GM12864 (cell line): ENCODE measurements at regions not wholly inside any gene's neighbourhood (a gene's known extent, or its start where the extent isn't known, plus 50 kb on each side); places are given as distances from the start of the nearest gene placed in this dataset.
"Not testable (repeated sequence)": the region's sequence is repeated elsewhere in the genome, so short reads cannot be mapped to it uniquely, and the experiment has no call there.

ENCODE experiments used
- DNase-seq: peaks from one replicate; pipeline ENCODE4 v3.0.0-alpha.2; 2011; ENCODE audit warnings: low read depth
- H3K4me3 ChIP-seq: 2 replicates; pipeline ENCODE4 v1.5.1; 2011; ENCODE audit warnings: mild to moderate bottlenecking, low read depth, low read length, control low read depth
- TF ChIP-seq, protein P1 (sequence below): IDR thresholded peaks from 2 replicates; pipeline ENCODE4 v1.5.1; 2011; ENCODE audit warnings: low read depth, mild to moderate bottlenecking, moderate library complexity, low read length, control low read depth, inconsistent platforms; ENCODE audit errors: missing control alignments

DNA sequence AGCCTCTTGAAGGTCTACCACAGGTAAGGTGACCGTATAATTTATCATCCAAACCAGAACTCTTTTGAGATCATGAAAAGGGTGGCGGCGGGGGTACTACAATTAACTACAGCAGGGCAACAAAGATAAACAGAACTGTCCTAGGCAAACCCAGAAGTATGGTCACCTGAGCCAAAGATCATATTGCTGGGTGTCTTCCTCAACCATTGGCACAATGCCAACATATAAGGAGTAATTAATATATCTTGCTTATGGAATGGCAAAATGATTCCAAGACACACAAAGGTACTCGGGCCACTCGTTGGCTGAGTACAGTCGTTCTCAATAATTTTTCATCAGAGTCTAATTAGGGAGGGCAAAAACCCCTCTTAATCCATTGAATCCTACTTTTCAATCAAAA is 273.3 kb downstream of the QDPR start:
- no peak for DNase-seq
- TF ChIP-seq, protein P1, sequence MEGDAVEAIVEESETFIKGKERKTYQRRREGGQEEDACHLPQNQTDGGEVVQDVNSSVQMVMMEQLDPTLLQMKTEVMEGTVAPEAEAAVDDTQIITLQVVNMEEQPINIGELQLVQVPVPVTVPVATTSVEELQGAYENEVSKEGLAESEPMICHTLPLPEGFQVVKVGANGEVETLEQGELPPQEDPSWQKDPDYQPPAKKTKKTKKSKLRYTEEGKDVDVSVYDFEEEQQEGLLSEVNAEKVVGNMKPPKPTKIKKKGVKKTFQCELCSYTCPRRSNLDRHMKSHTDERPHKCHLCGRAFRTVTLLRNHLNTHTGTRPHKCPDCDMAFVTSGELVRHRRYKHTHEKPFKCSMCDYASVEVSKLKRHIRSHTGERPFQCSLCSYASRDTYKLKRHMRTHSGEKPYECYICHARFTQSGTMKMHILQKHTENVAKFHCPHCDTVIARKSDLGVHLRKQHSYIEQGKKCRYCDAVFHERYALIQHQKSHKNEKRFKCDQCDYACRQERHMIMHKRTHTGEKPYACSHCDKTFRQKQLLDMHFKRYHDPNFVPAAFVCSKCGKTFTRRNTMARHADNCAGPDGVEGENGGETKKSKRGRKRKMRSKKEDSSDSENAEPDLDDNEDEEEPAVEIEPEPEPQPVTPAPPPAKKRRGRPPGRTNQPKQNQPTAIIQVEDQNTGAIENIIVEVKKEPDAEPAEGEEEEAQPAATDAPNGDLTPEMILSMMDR: no peak
- H3K4me3 ChIP-seq: no peak overlapping the region

DNA sequence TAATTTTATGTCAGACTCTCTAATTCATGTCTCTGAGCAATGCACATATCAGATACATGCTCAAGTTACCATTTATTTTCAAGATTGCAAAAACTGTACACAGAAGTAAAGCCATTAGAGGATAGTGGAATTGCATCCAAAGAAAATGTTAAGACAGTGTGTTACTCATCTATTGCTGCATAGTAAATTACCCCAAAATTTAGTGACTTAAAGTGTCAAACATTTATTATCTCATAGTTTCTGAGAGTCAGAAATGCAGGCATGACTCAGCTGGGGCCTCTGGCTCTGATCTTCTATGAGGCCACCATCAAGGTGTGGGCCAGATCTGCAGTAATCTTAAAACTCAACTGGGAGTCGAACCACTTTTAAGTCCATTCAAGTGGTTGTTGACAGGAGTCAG is 275.2 kb downstream of the QDPR start:
- DNase-seq: no peak

GRCh38 chr4:17234678-17235077 is 277.2 kb downstream of the QDPR start:
- no peak overlapping the region for H3K4me3 ChIP-seq
- TF ChIP-seq, protein P1: no peak
- no peak for DNase-seq

More for the DNA sequence above, 275.2 kb downstream of the QDPR start:
- no peak overlapping the region for H3K4me3 ChIP-seq
- TF ChIP-seq, protein P1: no peak

- TF ChIP-seq, protein P1: no peak
- H3K4me3 ChIP-seq: no peak overlapping the region
- DNase-seq: no peak
These were observed 279.2 kb downstream of the QDPR start for GRCh38 chr4:17232566-17233253.

DNA sequence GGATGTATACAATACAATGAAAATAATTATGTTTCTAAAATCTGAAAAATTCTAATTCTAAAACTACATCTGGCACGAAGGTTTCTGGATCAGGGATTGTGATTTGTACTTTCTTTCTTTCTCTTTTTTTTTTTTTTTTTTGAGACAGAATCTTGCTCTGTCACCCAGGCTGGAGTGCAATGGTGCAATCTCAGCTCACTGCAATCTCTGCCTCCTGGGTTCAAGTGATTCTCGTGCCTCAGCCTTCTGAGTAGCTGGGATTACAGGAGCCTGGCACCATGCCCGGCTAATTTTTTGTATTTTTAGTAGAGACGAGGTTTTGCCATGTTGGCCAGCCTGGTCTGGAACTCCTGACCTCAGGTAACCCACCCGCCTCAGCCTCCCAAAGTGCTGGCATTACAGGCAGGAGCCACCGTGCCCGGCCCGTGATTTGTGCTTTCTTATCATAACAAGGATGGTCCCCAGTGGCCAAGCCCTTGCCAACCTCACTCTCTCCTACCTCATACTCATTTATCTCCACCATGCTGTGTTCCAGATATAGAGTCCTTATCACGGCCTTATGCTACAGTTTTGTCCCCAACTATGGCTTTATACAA is 279.9 kb downstream of the QDPR start:
- DNase-seq: not testable (repeated sequence)

GRCh38 chr4:17230727-17231126 is 281.2 kb downstream of the QDPR start:
- DNase-seq: no peak
- H3K4me3 ChIP-seq: no peak overlapping the region
- TF ChIP-seq, protein P1: no peak

More for the DNA sequence above, 279.9 kb downstream of the QDPR start:
- H3K4me3 ChIP-seq: not testable (repeated sequence)

DNA sequence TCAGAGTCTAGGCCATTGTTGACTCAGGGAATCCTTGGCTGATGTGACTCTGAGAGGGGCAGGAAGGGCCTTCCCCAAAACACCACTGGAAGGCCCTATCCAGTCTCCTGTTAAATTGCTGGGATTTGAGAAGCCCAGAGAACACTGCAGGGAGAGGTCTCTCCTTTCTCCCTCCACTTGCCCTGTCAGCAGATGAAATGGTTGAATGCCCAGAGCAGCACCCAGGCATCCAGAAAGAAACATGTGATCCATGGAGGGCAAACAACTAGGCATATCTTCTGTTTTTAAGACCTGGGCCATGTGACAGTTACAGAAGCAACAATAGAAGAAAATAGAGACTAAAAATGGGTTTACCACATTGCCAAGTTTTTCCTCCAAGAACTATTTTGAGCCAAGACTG is 291.1 kb downstream of the QDPR start:
- TF ChIP-seq, protein P1: no peak
- no peak overlapping the region for H3K4me3 ChIP-seq
- no peak for DNase-seq
